ENCODE measurements at regions not wholly inside any gene's neighbourhood (a gene's known extent, or its start where the extent isn't known, plus 50 kb on each side); places are given as distances from the start of the nearest gene placed in this dataset.

- Histone ChIP-seq H3K9me3 (no peaks in the 10 kb centered on the region), H3K36me3 (no peaks in the 10 kb centered on the region), H3K27me3 (replicated peaks; ENCODE audit: insufficient read depth) (no peaks in the 10 kb centered on the region), H3K4me1 (replicated peaks) (no peaks in the 10 kb centered on the region), H3K4me3 (no peak overlapping the region), H3K27ac (no peak overlapping the region)
- intact Hi-C loops (cut with DNase I): no loop called here
- DNase-seq (ENCODE audit: low spot score): no peak
- TF ChIP-seq POLR2A (IDR thresholded peaks at IDR 0.05) (no peak), CTCF (IDR thresholded peaks at IDR 0.05) (no peak), POLR2AphosphoS5 (IDR thresholded peaks at IDR 0.05) (no peak)
- 38% methylated on average over 5 of the region's 5 CpGs for WGBS
These were observed 367.0 kb upstream of the TMEM132C start for GRCh38 chr12:127899971-127900370.

- TF ChIP-seq CTCF (IDR thresholded peaks at IDR 0.05): no peak
- TF ChIP-seq POLR2A (IDR thresholded peaks at IDR 0.05): no peak
- TF ChIP-seq POLR2AphosphoS5 (IDR thresholded peaks at IDR 0.05): no peak
- no peaks in the 10 kb centered on the region for H3K9me3 ChIP-seq
- H3K36me3 ChIP-seq: no peaks in the 10 kb centered on the region
- H3K27me3 ChIP-seq (replicated peaks; ENCODE audit: insufficient read depth): no peaks in the 10 kb centered on the region
- no peak overlapping the region for H3K27ac ChIP-seq
- no peak for DNase-seq (ENCODE audit: low spot score)
- no peaks in the 10 kb centered on the region for H3K4me1 ChIP-seq (replicated peaks)
- WGBS: 55% methylated on average over 5 of the region's 5 CpGs
- intact Hi-C loops (cut with DNase I): no loop called here
- no peak overlapping the region for H3K4me3 ChIP-seq
These were observed 366.6 kb upstream of the TMEM132C start for GRCh38 chr12:127900386-127900785.

GRCh38 chr12:127903146-127903545 is 363.8 kb upstream of the TMEM132C start:
- no peak for TF ChIP-seq POLR2A (IDR thresholded peaks at IDR 0.05)
- no peak for TF ChIP-seq POLR2AphosphoS5 (IDR thresholded peaks at IDR 0.05)
- no peak for TF ChIP-seq CTCF (IDR thresholded peaks at IDR 0.05)
- H3K36me3 ChIP-seq: no peaks in the 10 kb centered on the region
- WGBS: 41% methylated on average over 5 of the region's 5 CpGs
- DNase-seq (ENCODE audit: low spot score): no peak
- no peak overlapping the region for H3K27ac ChIP-seq
- H3K4me1 ChIP-seq (replicated peaks): no peaks in the 10 kb centered on the region
- no peaks in the 10 kb centered on the region for H3K9me3 ChIP-seq
- no peak overlapping the region for H3K4me3 ChIP-seq
- intact Hi-C loops (cut with DNase I): no loop called here
- no peaks in the 10 kb centered on the region for H3K27me3 ChIP-seq (replicated peaks; ENCODE audit: insufficient read depth)

- DNase-seq (ENCODE audit: low spot score): no peak
- TF ChIP-seq CTCF (IDR thresholded peaks at IDR 0.05) (no peak), POLR2AphosphoS5 (IDR thresholded peaks at IDR 0.05) (no peak), POLR2A (IDR thresholded peaks at IDR 0.05) (no peak)
- no peaks in the 10 kb centered on the region for H3K4me1 ChIP-seq (replicated peaks)
- H3K36me3 ChIP-seq: no peaks in the 10 kb centered on the region
- no peak overlapping the region for H3K4me3 ChIP-seq
- no peaks in the 10 kb centered on the region for H3K27me3 ChIP-seq (replicated peaks; ENCODE audit: insufficient read depth)
- intact Hi-C loops (cut with DNase I): no loop called here
- no peaks in the 10 kb centered on the region for H3K9me3 ChIP-seq
- H3K27ac ChIP-seq: no peak overlapping the region
- WGBS: 76% methylated on average over 2 of the region's 2 CpGs
These were observed 357.9 kb upstream of the TMEM132C start for GRCh38 chr12:127909041-127909440.

GRCh38 chr12:127911291-127911690 is 355.7 kb upstream of the TMEM132C start:
- Histone ChIP-seq H3K27ac (no peak overlapping the region), H3K4me3 (no peak overlapping the region), H3K27me3 (replicated peaks; ENCODE audit: insufficient read depth) (no peaks in the 10 kb centered on the region), H3K36me3 (no peaks in the 10 kb centered on the region), H3K4me1 (replicated peaks) (no peaks in the 10 kb centered on the region), H3K9me3 (no peaks in the 10 kb centered on the region)
- intact Hi-C loops (cut with DNase I): no loop called here
- TF ChIP-seq POLR2AphosphoS5 (IDR thresholded peaks at IDR 0.05) (no peak), CTCF (IDR thresholded peaks at IDR 0.05) (no peak), POLR2A (IDR thresholded peaks at IDR 0.05) (no peak)
- DNase-seq (ENCODE audit: low spot score): no peak
- 62% methylated on average over 5 of the region's 5 CpGs for WGBS

All from prostate gland (tissue), 2 donors.